H9 (cell line): ENCODE measurements at regions not wholly inside any gene's neighbourhood (a gene's known extent, or its start where the extent isn't known, plus 50 kb on each side); places are given as distances from the start of the nearest gene placed in this dataset.

Experiments used
- DNase-seq: peaks from one replicate; pipeline ENCODE4 v3.0.0-alpha.2; 2017
- H2AFZ ChIP-seq: one replicate; pipeline ENCODE4 v1.6.1; 2013; ENCODE audit warnings: mild to moderate bottlenecking, low read length, control low read depth, moderate library complexity
- H2AK5ac ChIP-seq: 2 replicates; pipeline ENCODE4 v1.6.1; 2013; ENCODE audit warnings: low read length, control low read depth, mixed read lengths; ENCODE audit not compliant: insufficient read length
- H2BK120ac ChIP-seq: one replicate; pipeline ENCODE4 v1.6.1; 2013; ENCODE audit warnings: low read depth, mild to moderate bottlenecking, low read length, control low read depth, inconsistent platforms; ENCODE audit not compliant: poor library complexity, severe bottlenecking
- H2BK12ac ChIP-seq: 2 replicates; pipeline ENCODE4 v1.6.1; 2013; ENCODE audit warnings: low read length, control low read depth, mixed read lengths, low read depth; ENCODE audit not compliant: insufficient read length
- H2BK15ac ChIP-seq: 2 replicates; pipeline ENCODE4 v1.6.1; 2013; ENCODE audit warnings: low read depth, low read length, control low read depth
- H2BK20ac ChIP-seq: one replicate; pipeline ENCODE4 v1.6.1; 2013; ENCODE audit warnings: low read depth, mild to moderate bottlenecking, low read length, control low read depth, inconsistent platforms; ENCODE audit not compliant: poor library complexity, severe bottlenecking
- H2BK5ac ChIP-seq: 2 replicates; pipeline ENCODE4 v1.6.1; 2013; ENCODE audit warnings: low read length, control low read depth, mixed read lengths; ENCODE audit not compliant: insufficient read length
- H3K14ac ChIP-seq: 2 replicates; pipeline ENCODE4 v1.6.1; 2013; ENCODE audit warnings: low read length, control low read depth; ENCODE audit not compliant: insufficient read depth
- H3K18ac ChIP-seq: 2 replicates; pipeline ENCODE4 v1.6.1; 2013; ENCODE audit warnings: low read depth, mild to moderate bottlenecking, mixed read lengths, low read length, control low read depth; ENCODE audit not compliant: insufficient read length
- H3K23ac ChIP-seq: 2 replicates; pipeline ENCODE4 v1.6.1; 2013; ENCODE audit warnings: low read length, control low read depth, mixed read lengths, low read depth; ENCODE audit not compliant: insufficient read length
- H3K23me2 ChIP-seq: 2 replicates; pipeline ENCODE4 v1.6.1; 2013; ENCODE audit warnings: low read depth, mild to moderate bottlenecking, mixed read lengths, low read length, control low read depth; ENCODE audit not compliant: insufficient read length, poor library complexity, severe bottlenecking
- H3K27ac ChIP-seq: 2 replicates; pipeline ENCODE4 v1.5.1; 2013; ENCODE audit warnings: low read length, control low read depth, mixed read lengths, low read depth; ENCODE audit not compliant: insufficient read length
- H3K27me3 ChIP-seq: 2 replicates; pipeline ENCODE4 v1.6.1; 2013; ENCODE audit warnings: low read length, control low read depth, inconsistent platforms; ENCODE audit not compliant: insufficient read depth
- H3K4ac ChIP-seq: 2 replicates; pipeline ENCODE4 v1.6.1; 2013; ENCODE audit warnings: low read depth, mild to moderate bottlenecking, control low read depth, inconsistent platforms, low read length, moderate library complexity
- H3K4me1 ChIP-seq: 2 replicates; pipeline ENCODE4 v1.6.1; 2013; ENCODE audit warnings: low read length, control low read depth, inconsistent platforms; ENCODE audit not compliant: insufficient read depth
- H3K4me2 ChIP-seq: 2 replicates; pipeline ENCODE4 v1.6.1; 2013; ENCODE audit warnings: low read length, control low read depth, mixed read lengths; ENCODE audit not compliant: insufficient read length, insufficient read depth
- H3K56ac ChIP-seq: 2 replicates; pipeline ENCODE4 v1.6.1; 2013; ENCODE audit warnings: low read depth, mild to moderate bottlenecking, mixed read lengths, low read length, control low read depth; ENCODE audit not compliant: insufficient read length
- H3K79me1 ChIP-seq: 2 replicates; pipeline ENCODE4 v1.6.1; 2013; ENCODE audit warnings: low read depth, mild to moderate bottlenecking, moderate library complexity, low read length, control low read depth, inconsistent platforms; ENCODE audit not compliant: insufficient read depth, poor library complexity, severe bottlenecking
- H3K79me2 ChIP-seq: 2 replicates; pipeline ENCODE4 v1.6.1; 2013; ENCODE audit warnings: low read length, control low read depth, inconsistent platforms; ENCODE audit not compliant: insufficient read depth
- H3K9ac ChIP-seq: 2 replicates; pipeline ENCODE4 v1.6.1; 2013; ENCODE audit warnings: low read length, control low read depth, mixed read lengths; ENCODE audit not compliant: insufficient read length; ENCODE audit errors: extremely low read depth
- H3K9me3 ChIP-seq: one replicate; pipeline ENCODE4 v1.6.1; 2013; ENCODE audit warnings: low read depth, low read length, inconsistent platforms; ENCODE audit not compliant: control insufficient read depth
- H3T11ph ChIP-seq: one replicate; pipeline ENCODE4 v1.6.1; 2013; ENCODE audit warnings: mild to moderate bottlenecking, low read length, control low read depth, inconsistent platforms
- H4K20me1 ChIP-seq: one replicate; pipeline ENCODE4 v1.6.1; 2013; ENCODE audit not compliant: control insufficient read depth, insufficient read length, insufficient read depth
- H4K5ac ChIP-seq: 2 replicates; pipeline ENCODE4 v1.6.1; 2013; ENCODE audit warnings: low read depth, mild to moderate bottlenecking, mixed read lengths, low read length, control low read depth; ENCODE audit not compliant: insufficient read length
- H4K8ac ChIP-seq: replicated peaks from 2 replicates; pipeline ENCODE4 v1.6.1; 2013; ENCODE audit warnings: low read length, control low read depth, mixed read lengths, low read depth; ENCODE audit not compliant: insufficient read length
- H4K91ac ChIP-seq: 2 replicates; pipeline ENCODE4 v1.6.1; 2013; ENCODE audit warnings: low read depth, mild to moderate bottlenecking, moderate library complexity, mixed read lengths, low read length, control low read depth; ENCODE audit not compliant: insufficient read length
- H3K27ac Mint-ChIP-seq, 3 experiments: 2 replicates in 2 of 3; 3 replicates in 1 of 3; pipeline ENCODE4 v1.8.0; 2020 to 2021; ENCODE audit warnings: mixed read lengths in 3 of 3, mild to moderate bottlenecking in 1 of 3, moderate library complexity in 1 of 3
- H3K27me3 Mint-ChIP-seq: 2 replicates; pipeline ENCODE4 v1.8.0; 2021; ENCODE audit warnings: low read depth, mild to moderate bottlenecking, moderate library complexity, mixed read lengths
- H3K36me3 Mint-ChIP-seq, 3 experiments: 2 replicates in 2 of 3; 3 replicates in 1 of 3; pipeline ENCODE4 v1.8.0; 2020 to 2021; ENCODE audit warnings: low read depth in 3 of 3, mixed read lengths in 3 of 3; ENCODE audit not compliant: insufficient read depth in 1 of 3
- H3K4me1 Mint-ChIP-seq, 2 experiments: 2 replicates each; pipeline ENCODE4 v1.8.0; 2020; ENCODE audit warnings: mixed read lengths in 2 of 2
- H3K4me3 Mint-ChIP-seq, 2 experiments: 2 replicates in 1 of 2; 3 replicates in 1 of 2; pipeline ENCODE4 v1.8.0; 2020 to 2021; ENCODE audit warnings: mild to moderate bottlenecking in 2 of 2, mixed read lengths in 2 of 2, moderate library complexity in 1 of 2
- H3K9me3 Mint-ChIP-seq, 2 experiments: 2 replicates in 1 of 2; 3 replicates in 1 of 2; pipeline ENCODE4 v1.8.0; 2020; ENCODE audit warnings: mild to moderate bottlenecking in 2 of 2, mixed read lengths in 2 of 2, moderate library complexity in 1 of 2
- WGBS: extraction: QIAGEN DNeasy Blood & Tissue Kit; methylation state at CpG from one replicate; pipeline ENCODE4 v1.1.7; 2013; ENCODE audit warnings: missing lambda C conversion rate, low lambda C conversion rate, mixed read lengths; ENCODE audit not compliant: insufficient read length; ENCODE audit errors: extremely low coverage; 5-methylcytosine and 5-hydroxymethylcytosine counted together
- TF ChIP-seq, protein P1 (sequence below): fragments of 200-600 bp; sonication (generic); conservative IDR thresholded peaks from 3 replicates; pipeline ENCODE4 v1.8.0; 2021; ENCODE audit warnings: antibody characterized with exemption, mild to moderate bottlenecking

DNA sequence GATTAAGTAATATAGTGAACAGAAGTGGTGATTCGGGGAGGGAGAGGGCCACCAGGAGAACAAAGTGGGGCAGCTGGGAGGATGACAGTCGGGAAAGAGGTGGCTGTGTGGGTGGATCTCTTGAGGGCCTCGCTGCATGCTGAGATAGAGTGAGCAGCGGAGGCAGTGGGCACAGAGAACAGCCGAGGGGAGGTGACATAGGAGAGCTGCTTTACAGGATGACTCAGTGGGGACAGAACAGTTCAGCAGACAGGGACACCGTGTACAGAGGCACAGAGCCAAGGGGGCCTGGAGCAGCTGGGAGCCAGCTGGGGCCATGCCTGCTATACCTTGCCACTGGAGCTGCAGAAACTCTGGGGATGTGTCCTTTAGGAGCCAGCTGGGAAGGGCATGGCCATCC, 273.9 kb downstream of the GADD45G start:
- Histone ChIP-seq H3K23ac (no peak overlapping the region), H2BK15ac (no peak overlapping the region), H2BK120ac (no peak overlapping the region), H3T11ph (no peak overlapping the region), H3K4me1 (no peaks in the 10 kb centered on the region), H3K9ac (no peak overlapping the region), H4K5ac (no peak overlapping the region), H2BK20ac (no peak overlapping the region), H3K23me2 (no peaks in the 10 kb centered on the region), H3K18ac (no peak overlapping the region), H3K27me3 (no peaks in the 10 kb centered on the region), H3K79me2 (no peaks in the 10 kb centered on the region), H3K4ac (no peak overlapping the region), H3K9me3 (no peaks in the 10 kb centered on the region), H2AK5ac (no peak overlapping the region), H4K8ac (no peak overlapping the region), H4K91ac (no peak overlapping the region), H3K56ac (no peak overlapping the region), H2AFZ (no peak overlapping the region), H3K79me1 (no peaks in the 10 kb centered on the region), H4K20me1 (no peaks in the 10 kb centered on the region), H3K4me2 (no peak overlapping the region), H2BK5ac (no peak overlapping the region), H3K27ac (no peak overlapping the region), H2BK12ac (no peak overlapping the region), H3K14ac (no peak overlapping the region)
- Mint-ChIP-seq H3K9me3 (no peaks in the 10 kb centered on the region), H3K27me3 (peaks cover 2% of the 10 kb centered on the region; the same call in 1 of the 2 replicates), H3K36me3 (no peaks in the 10 kb centered on the region), H3K4me1 (peaks cover 0 to 6% of the 10 kb centered on the region in 2 experiments; a peak in 2 of 4 replicates), H3K4me3 (no peak overlapping the region), H3K27ac (no peak overlapping the region)
- WGBS = no CpG with 5 or more reads among the region's 6 CpGs
- DNase-seq = no peak
- TF ChIP-seq, protein P1, sequence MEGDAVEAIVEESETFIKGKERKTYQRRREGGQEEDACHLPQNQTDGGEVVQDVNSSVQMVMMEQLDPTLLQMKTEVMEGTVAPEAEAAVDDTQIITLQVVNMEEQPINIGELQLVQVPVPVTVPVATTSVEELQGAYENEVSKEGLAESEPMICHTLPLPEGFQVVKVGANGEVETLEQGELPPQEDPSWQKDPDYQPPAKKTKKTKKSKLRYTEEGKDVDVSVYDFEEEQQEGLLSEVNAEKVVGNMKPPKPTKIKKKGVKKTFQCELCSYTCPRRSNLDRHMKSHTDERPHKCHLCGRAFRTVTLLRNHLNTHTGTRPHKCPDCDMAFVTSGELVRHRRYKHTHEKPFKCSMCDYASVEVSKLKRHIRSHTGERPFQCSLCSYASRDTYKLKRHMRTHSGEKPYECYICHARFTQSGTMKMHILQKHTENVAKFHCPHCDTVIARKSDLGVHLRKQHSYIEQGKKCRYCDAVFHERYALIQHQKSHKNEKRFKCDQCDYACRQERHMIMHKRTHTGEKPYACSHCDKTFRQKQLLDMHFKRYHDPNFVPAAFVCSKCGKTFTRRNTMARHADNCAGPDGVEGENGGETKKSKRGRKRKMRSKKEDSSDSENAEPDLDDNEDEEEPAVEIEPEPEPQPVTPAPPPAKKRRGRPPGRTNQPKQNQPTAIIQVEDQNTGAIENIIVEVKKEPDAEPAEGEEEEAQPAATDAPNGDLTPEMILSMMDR = no peak
